HUES48 (cell line): ENCODE measurements at regions not wholly inside any gene's neighbourhood (a gene's known extent, or its start where the extent isn't known, plus 50 kb on each side); places are given as distances from the start of the nearest gene placed in this dataset.

Source experiments
- H3K27ac ChIP-seq: one replicate; pipeline ENCODE4 v1.7.0; 2013; ENCODE audit warnings: low read depth, low read length, inconsistent platforms
- H3K27me3 ChIP-seq: 2 replicates; pipeline ENCODE4 v1.6.1; 2013; ENCODE audit warnings: mild to moderate bottlenecking, low read length; ENCODE audit not compliant: control insufficient read depth, insufficient read depth
- H3K36me3 ChIP-seq: 2 replicates; pipeline ENCODE4 v1.6.1; 2013; ENCODE audit warnings: low read length; ENCODE audit not compliant: control insufficient read depth, insufficient read depth
- H3K4me1 ChIP-seq: 2 replicates; pipeline ENCODE4 v1.6.1; 2013; ENCODE audit warnings: mild to moderate bottlenecking, low read length; ENCODE audit not compliant: control insufficient read depth, insufficient read depth
- H3K4me3 ChIP-seq: 2 replicates; pipeline ENCODE4 v1.5.1; 2013; ENCODE audit warnings: mild to moderate bottlenecking, low read depth, low read length
- H3K9ac ChIP-seq: 2 replicates; pipeline ENCODE4 v1.6.1; 2013; ENCODE audit warnings: mild to moderate bottlenecking, low read depth, low read length, moderate library complexity
- H3K9me3 ChIP-seq: 2 replicates; pipeline ENCODE4 v1.6.1; 2013; ENCODE audit warnings: low read length; ENCODE audit not compliant: control insufficient read depth, insufficient read depth

GRCh38 chr18:73918816-73919215 is 228.8 kb downstream of the FBXO15 start:
- no peaks in the 10 kb centered on the region for H3K4me1 ChIP-seq

DNA sequence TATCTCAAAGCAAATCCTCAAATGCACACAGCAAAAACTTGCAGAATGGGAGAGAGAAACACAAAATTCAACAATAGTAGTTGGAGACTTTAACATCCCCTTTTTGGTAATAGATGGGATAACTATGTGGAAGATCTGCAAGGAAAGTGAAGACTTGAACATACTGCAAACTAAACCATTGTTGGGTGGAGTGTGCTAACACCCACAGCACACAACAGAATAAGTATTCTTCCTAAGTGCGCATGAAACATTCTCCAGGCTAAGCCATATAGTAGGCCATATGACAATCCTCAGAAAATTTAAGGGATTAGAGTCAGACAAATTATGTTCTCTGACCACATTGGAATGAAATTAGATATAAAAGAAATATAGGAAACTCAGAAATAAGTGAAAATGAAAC is 230.6 kb downstream of the FBXO15 start:
- H3K9ac ChIP-seq, result no peak overlapping the region
- H3K4me3 ChIP-seq, result no peak overlapping the region
- no peaks in the 10 kb centered on the region for H3K9me3 ChIP-seq
- H3K27ac ChIP-seq, result no peak overlapping the region
- H3K27me3 ChIP-seq, result no peaks in the 10 kb centered on the region
- H3K4me1 ChIP-seq, result no peaks in the 10 kb centered on the region
- no peaks in the 10 kb centered on the region for H3K36me3 ChIP-seq

More at GRCh38 chr18:73918816-73919215, 228.8 kb downstream of the FBXO15 start:
- Histone ChIP-seq H3K9me3 (no peaks in the 10 kb centered on the region), H3K9ac (no peak overlapping the region), H3K36me3 (no peaks in the 10 kb centered on the region), H3K27ac (no peak overlapping the region), H3K4me3 (no peak overlapping the region), H3K27me3 (no peaks in the 10 kb centered on the region)

DNA sequence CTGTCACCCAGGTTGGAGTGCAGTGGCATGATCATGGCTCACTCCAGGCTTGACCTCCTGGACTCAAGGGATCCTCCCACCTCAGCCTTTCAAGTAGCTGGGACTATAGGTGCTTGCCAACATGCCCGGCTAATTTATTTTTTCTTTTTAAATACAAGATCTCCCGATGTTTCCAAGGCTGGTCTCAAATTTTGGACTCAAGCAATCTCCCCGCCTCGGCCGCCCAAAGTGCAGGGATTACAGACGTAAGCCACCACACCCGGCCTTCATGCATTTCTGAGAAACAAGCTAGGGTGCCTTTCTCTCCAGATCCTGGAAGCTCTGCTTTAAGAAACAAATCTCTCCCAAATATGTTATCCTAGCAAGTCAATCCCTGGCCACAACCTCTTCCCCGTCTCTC is 234.1 kb downstream of the FBXO15 start:
- no peaks in the 10 kb centered on the region for H3K27me3 ChIP-seq
- no peak overlapping the region for H3K9ac ChIP-seq
- no peaks in the 10 kb centered on the region for H3K9me3 ChIP-seq
- no peaks in the 10 kb centered on the region for H3K4me1 ChIP-seq
- H3K4me3 ChIP-seq, result no peak overlapping the region
- H3K36me3 ChIP-seq, result no peaks in the 10 kb centered on the region
- H3K27ac ChIP-seq, result no peak overlapping the region

DNA sequence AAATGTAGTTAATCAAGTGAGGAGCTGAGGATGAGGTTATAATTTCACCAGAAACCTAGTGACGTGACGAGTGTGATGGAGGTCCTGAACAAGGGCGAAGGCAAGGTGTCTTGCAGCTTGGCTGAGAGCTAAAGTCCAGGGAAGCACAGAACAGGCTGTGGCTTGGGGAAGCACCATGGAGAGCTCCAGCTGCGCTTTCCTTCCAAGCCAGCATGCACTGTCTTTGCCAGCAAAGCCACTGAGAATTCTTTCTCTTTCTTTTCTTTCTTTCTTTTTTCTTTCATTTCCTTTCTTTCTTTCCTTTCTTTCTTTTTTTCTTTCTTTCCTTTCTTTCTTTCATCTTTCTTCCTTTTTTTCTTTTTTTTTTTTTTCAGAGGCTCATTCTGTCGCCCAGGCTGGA is 239.3 kb downstream of the FBXO15 start:
- Histone ChIP-seq H3K9me3 (no peaks in the 10 kb centered on the region), H3K9ac (no peak overlapping the region), H3K27ac (no peak overlapping the region), H3K4me3 (no peak overlapping the region), H3K27me3 (no peaks in the 10 kb centered on the region), H3K36me3 (no peaks in the 10 kb centered on the region), H3K4me1 (no peaks in the 10 kb centered on the region)

- Histone ChIP-seq H3K4me3 (no peak overlapping the region), H3K9ac (no peak overlapping the region), H3K36me3 (no peaks in the 10 kb centered on the region), H3K27ac (no peak overlapping the region), H3K4me1 (peaks cover 3% of the 10 kb centered on the region), H3K27me3 (peaks cover 11% of the 10 kb centered on the region; the same call in 1 of the 2 replicates), H3K9me3 (no peaks in the 10 kb centered on the region)
Measured at GRCh38 chr18:73901566-73901965, 246.1 kb downstream of the FBXO15 start.

DNA sequence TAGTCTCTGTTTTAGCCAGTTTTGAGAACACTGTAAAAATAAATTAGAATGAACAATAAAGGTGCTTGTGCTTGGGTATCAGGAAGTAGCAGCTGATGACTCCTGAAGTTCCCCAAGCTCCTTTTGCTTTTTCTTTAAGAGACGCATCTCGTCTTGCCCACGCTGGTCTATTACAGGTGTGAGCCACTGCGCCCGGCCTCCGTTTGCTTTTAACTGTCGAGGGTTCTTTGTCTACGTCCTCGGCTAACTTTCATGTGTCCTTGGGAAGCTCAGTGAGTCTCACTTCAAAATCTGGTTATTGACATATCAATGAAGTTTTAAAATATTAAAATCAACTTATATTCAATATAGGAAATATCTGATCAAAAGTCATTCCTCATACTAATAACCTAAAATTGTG is 246.5 kb downstream of the FBXO15 start:
- H3K4me3 ChIP-seq, result no peak overlapping the region
- H3K27me3 ChIP-seq, result peaks cover 11% of the 10 kb centered on the region; the same call in 1 of the 2 replicates
- no peak overlapping the region for H3K27ac ChIP-seq
- H3K9me3 ChIP-seq, result no peaks in the 10 kb centered on the region
- peaks cover 7% of the 10 kb centered on the region for H3K4me1 ChIP-seq
- H3K9ac ChIP-seq, result no peak overlapping the region
- H3K36me3 ChIP-seq, result no peaks in the 10 kb centered on the region

DNA sequence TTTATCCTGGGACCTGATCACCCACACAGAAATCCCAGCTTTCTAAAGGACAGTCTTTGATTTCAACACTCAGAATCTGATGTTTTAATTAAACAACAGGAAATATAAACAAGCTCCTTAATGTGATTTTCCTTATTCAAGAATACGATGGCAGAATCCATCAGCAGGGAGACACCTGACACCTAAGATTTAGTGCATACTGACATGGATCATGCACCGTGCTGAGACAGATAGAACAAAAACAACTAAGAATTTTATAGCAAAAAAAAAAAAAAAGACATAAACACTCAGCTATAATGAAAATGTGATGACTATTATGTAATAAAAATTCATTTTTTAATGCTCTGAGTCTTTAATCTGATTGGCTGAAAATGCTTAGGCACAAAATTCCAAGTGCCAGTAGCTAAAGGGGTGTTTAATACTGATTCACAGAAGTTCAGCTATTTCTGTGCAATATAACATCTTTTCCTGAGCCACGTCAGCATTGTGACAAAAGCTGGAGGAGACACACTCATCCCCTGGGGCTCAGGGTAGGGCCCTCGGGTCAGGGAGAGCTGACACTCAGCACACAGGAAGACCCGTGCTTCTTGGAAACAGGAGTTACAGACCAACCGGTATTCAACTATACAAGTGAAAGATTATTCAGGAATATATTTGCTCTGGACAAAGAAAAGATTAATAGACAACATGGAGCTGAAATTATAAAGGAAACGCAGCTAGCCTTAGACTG is 247.4 kb downstream of the FBXO15 start:
- no peak overlapping the region for H3K9ac ChIP-seq
- no peak overlapping the region for H3K4me3 ChIP-seq
- H3K9me3 ChIP-seq, result no peaks in the 10 kb centered on the region
- peaks cover 11% of the 10 kb centered on the region; the same call in 1 of the 2 replicates for H3K27me3 ChIP-seq
- H3K4me1 ChIP-seq, result peaks cover 16% of the 10 kb centered on the region
- no peak overlapping the region for H3K27ac ChIP-seq
- no peaks in the 10 kb centered on the region for H3K36me3 ChIP-seq

DNA sequence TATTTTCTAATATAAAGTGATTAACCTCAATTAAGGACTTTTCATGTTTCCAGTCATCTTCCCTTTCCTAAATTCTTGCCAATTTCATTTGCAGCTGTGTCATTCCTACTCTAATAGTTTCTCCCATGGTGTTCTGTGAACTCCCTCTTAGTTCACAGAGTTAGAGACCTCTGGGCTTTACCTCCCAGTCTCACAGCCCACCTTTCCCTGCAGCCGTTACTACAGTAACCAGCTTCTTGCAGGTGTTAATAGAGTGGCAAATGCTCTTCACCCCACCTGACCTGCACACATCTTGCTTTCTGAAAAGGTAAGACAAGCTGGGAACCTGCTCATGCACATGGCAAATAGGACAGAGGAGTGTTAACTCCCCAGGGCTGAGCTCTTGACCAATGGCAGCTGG is 250.1 kb downstream of the FBXO15 start:
- Histone ChIP-seq H3K4me3 (no peak overlapping the region), H3K9ac (no peak overlapping the region), H3K27me3 (peaks cover 11% of the 10 kb centered on the region; the same call in 1 of the 2 replicates), H3K36me3 (no peaks in the 10 kb centered on the region), H3K9me3 (no peaks in the 10 kb centered on the region), H3K27ac (no peak overlapping the region), H3K4me1 (peaks cover 23% of the 10 kb centered on the region)

DNA sequence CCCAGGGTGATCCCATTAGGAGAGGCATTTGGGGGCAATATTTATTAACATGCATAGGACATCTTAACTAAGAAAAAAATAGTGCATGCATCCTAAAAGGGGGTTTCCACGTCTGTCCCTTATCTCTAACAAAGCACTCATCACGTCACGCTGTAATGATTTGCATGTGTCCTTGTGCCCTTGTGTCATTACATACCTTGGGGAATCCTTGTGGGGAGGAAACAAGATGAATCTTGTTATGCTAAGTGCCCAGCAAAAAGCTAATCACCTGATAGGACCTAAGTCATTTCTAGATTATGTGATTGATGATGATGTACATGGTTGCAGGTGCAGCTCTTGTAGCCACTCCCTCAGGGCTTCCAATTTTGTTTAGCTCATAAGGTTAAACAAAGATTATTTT is 250.9 kb downstream of the FBXO15 start:
- H3K27ac ChIP-seq, result peak overlapping the region; percentile 66
- H3K4me1 ChIP-seq, result peaks cover 32% of the 10 kb centered on the region
- H3K9ac ChIP-seq, result no peak overlapping the region
- H3K4me3 ChIP-seq, result no peak overlapping the region
- no peaks in the 10 kb centered on the region for H3K9me3 ChIP-seq
- H3K27me3 ChIP-seq, result peaks cover 11% of the 10 kb centered on the region; the same call in 1 of the 2 replicates
- no peaks in the 10 kb centered on the region for H3K36me3 ChIP-seq

GRCh38 chr18:73895701-73896100 is 251.9 kb downstream of the FBXO15 start:
- H3K9ac ChIP-seq, result no peak overlapping the region
- H3K4me1 ChIP-seq, result peaks cover 40% of the 10 kb centered on the region
- H3K36me3 ChIP-seq, result no peaks in the 10 kb centered on the region
- no peak overlapping the region for H3K4me3 ChIP-seq
- no peaks in the 10 kb centered on the region for H3K9me3 ChIP-seq
- H3K27me3 ChIP-seq, result peaks cover 11% of the 10 kb centered on the region; the same call in 1 of the 2 replicates
- peak overlapping the region; percentile 66 for H3K27ac ChIP-seq

DNA sequence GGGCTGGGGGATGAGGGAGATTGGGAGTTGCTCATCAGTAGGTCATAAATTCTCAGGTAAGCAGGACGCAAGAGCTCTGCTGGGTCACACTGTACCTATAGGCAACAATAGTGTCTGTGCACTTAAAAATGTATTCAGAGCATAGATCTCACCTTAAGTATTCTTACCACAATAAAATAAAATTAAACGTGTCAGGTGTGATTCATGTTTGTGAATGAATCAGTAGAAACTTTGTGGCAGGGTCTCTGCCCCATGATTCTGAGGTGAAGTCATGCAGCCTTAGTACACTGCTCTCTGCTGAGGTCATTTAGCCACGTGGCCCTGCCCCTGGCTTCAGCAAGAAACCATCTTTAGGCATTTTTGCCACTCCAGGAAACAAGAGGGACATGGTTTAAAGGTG is 253.8 kb downstream of the FBXO15 start:
- Histone ChIP-seq H3K4me3 (no peak overlapping the region), H3K27me3 (peaks cover 9% of the 10 kb centered on the region; the same call in 1 of the 2 replicates), H3K4me1 (peaks cover 40% of the 10 kb centered on the region), H3K27ac (no peak overlapping the region), H3K9me3 (no peaks in the 10 kb centered on the region), H3K9ac (no peak overlapping the region), H3K36me3 (no peaks in the 10 kb centered on the region)
